H1 (cell line): ENCODE measurements at regions not wholly inside any gene's neighbourhood (a gene's known extent, or its start where the extent isn't known, plus 50 kb on each side); places are given as distances from the start of the nearest gene placed in this dataset.
"Not testable (repeated sequence)": the region's sequence is repeated elsewhere in the genome, so short reads cannot be mapped to it uniquely, and the experiment has no call there.

Experiments
- CTCF ChIA-PET: fragments of 300-600 bp; sonication (Branson Sonifier 250); formaldehyde crosslinking; loops from one replicate; lab custom pipeline; 2021; ENCODE audit not compliant: partially characterized antibody; lab: Charles Lee
- POLR2A ChIA-PET: fragments of 300-600 bp; sonication (Branson Sonifier 250); formaldehyde crosslinking; loops from one replicate; lab custom pipeline; 2021; ENCODE audit warnings: inconsistent platforms; ENCODE audit not compliant: partially characterized antibody; lab: Charles Lee
- DNase-seq, 2 experiments: peaks; one replicate each; pipeline versions ENCODE4 v3.0.0 to v3.0.0-alpha.2; 2010 to 2022; ENCODE audit warnings: low spot score in 2 of 2, low read depth in 1 of 2, mixed read lengths in 1 of 2
- FAIRE-seq: peaks from 2 replicates; lab custom pipeline; 2011; peaks lifted over from hg19 to GRCh38; lab: Jason Lieb, UNC
- H2AFZ ChIP-seq: 2 replicates; pipeline ENCODE4 v1.8.1; 2012; ENCODE audit warnings: low read length, inconsistent platforms
- H2AK5ac ChIP-seq: 2 replicates; pipeline ENCODE4 v1.6.1; 2013; ENCODE audit warnings: low read depth, low read length
- H2BK120ac ChIP-seq: replicated peaks from 2 replicates; pipeline ENCODE3; 2013; ENCODE audit warnings: low read depth, low read length, inconsistent platforms
- H2BK12ac ChIP-seq: 2 replicates; pipeline ENCODE4 v1.6.1; 2013; ENCODE audit warnings: low read depth, low read length
- H2BK15ac ChIP-seq: 2 replicates; pipeline ENCODE4 v1.6.1; 2013; ENCODE audit warnings: low read length
- H2BK20ac ChIP-seq: 2 replicates; pipeline ENCODE4 v1.6.1; 2013; ENCODE audit warnings: low read length
- H2BK5ac ChIP-seq: 2 replicates; pipeline ENCODE4 v1.6.1; 2013; ENCODE audit warnings: low read depth, low read length
- H3K14ac ChIP-seq: 2 replicates; pipeline ENCODE4 v1.6.1; 2013; ENCODE audit warnings: inconsistent platforms; ENCODE audit not compliant: insufficient read length
- H3K18ac ChIP-seq: 2 replicates; pipeline ENCODE4 v1.6.1; 2013; ENCODE audit warnings: low read length; ENCODE audit errors: extremely low read depth
- H3K23ac ChIP-seq: 2 replicates; pipeline ENCODE4 v1.6.1; 2013; ENCODE audit warnings: inconsistent platforms; ENCODE audit not compliant: insufficient read length
- H3K23me2 ChIP-seq: 2 replicates; pipeline ENCODE4 v1.6.1; 2013; ENCODE audit warnings: low read depth, low read length
- H3K27ac ChIP-seq: 2 replicates; pipeline ENCODE4 v1.6.1; 2011; ENCODE audit warnings: low read depth, low read length, inconsistent platforms
- H3K27me3 ChIP-seq, 4 experiments: replicated peaks in 1 of 4; 1 replicate in 1 of 4; 2 replicates in 3 of 4; pipeline versions ENCODE4 v1.6.1 to v1.8.1; 2011 to 2013; ENCODE audit warnings: low read length in 3 of 4, mild to moderate bottlenecking in 3 of 4, inconsistent platforms in 2 of 4, mixed read lengths in 2 of 4, moderate library complexity in 1 of 4; ENCODE audit not compliant: control insufficient read depth in 3 of 4, insufficient read depth in 3 of 4; ENCODE audit errors: extremely low read depth in 1 of 4
- H3K36me3 ChIP-seq, 4 experiments: 2 replicates each; pipeline versions ENCODE4 v1.6.1 to v1.8.1; 2011 to 2013; ENCODE audit warnings: mild to moderate bottlenecking in 4 of 4, low read length in 3 of 4, moderate library complexity in 2 of 4, control low read depth in 1 of 4, inconsistent platforms in 1 of 4; ENCODE audit not compliant: insufficient read depth in 4 of 4, control insufficient read depth in 2 of 4
- H3K4ac ChIP-seq: replicated peaks from 2 replicates; pipeline ENCODE3; 2013; ENCODE audit warnings: low read length, low read depth, mixed read lengths, inconsistent platforms; ENCODE audit not compliant: insufficient read length
- H3K4me1 ChIP-seq, 4 experiments: replicated peaks in 1 of 4; 1 replicate in 1 of 4; 2 replicates in 3 of 4; pipeline versions ENCODE4 v1.6.1 to v1.8.1; 2011 to 2013; ENCODE audit warnings: low read length in 3 of 4, inconsistent platforms in 2 of 4, mixed read lengths in 1 of 4; ENCODE audit not compliant: insufficient read depth in 4 of 4, control insufficient read depth in 3 of 4
- H3K4me2 ChIP-seq, 2 experiments: 2 replicates each; pipeline versions ENCODE4 v1.6.1 to v1.8.1; 2011 to 2013; ENCODE audit warnings: low read depth in 2 of 2, low read length in 2 of 2, control low read depth in 1 of 2, inconsistent platforms in 1 of 2, mild to moderate bottlenecking in 1 of 2; ENCODE audit not compliant: insufficient read depth in 1 of 2
- H3K4me3 ChIP-seq, 4 experiments: fragments of 200-600, 300-600 bp in 1 of 4; sonication (generic), shearing (Covaris generic), sonication (Bioruptor Twin) in 1 of 4; 2 replicates each; pipeline versions ENCODE4 v1.5.1 to v1.8.1; 2011 to 2016; ENCODE audit warnings: low read length in 4 of 4, low read depth in 3 of 4, control low read depth in 2 of 4, inconsistent platforms in 2 of 4, mild to moderate bottlenecking in 2 of 4, mixed read lengths in 1 of 4, moderate library complexity in 1 of 4; ENCODE audit not compliant: insufficient read depth in 2 of 4; ENCODE audit errors: extremely low read depth in 1 of 4
- H3K56ac ChIP-seq: replicated peaks from 2 replicates; pipeline ENCODE3; 2013; ENCODE audit warnings: low read depth, mild to moderate bottlenecking, mixed read lengths, low read length, inconsistent platforms; ENCODE audit not compliant: insufficient read length
- H3K79me1 ChIP-seq: 2 replicates; pipeline ENCODE4 v1.6.1; 2013; ENCODE audit warnings: low read depth, low read length, control low read depth
- H3K79me2 ChIP-seq, 2 experiments: 2 replicates each; pipeline versions ENCODE4 v1.6.1 to v1.8.1; 2012 to 2013; ENCODE audit warnings: low read length in 2 of 2, mild to moderate bottlenecking in 2 of 2, inconsistent platforms in 1 of 2; ENCODE audit not compliant: insufficient read depth in 2 of 2, control insufficient read depth in 1 of 2
- H3K9ac ChIP-seq, 4 experiments: replicated peaks in 1 of 4; 1 replicate in 1 of 4; 2 replicates in 3 of 4; pipeline versions ENCODE4 v1.6.1 to v1.8.1; 2011 to 2013; ENCODE audit warnings: low read depth in 3 of 4, low read length in 3 of 4, control low read depth in 2 of 4, mild to moderate bottlenecking in 2 of 4, moderate library complexity in 2 of 4, inconsistent platforms in 1 of 4; ENCODE audit errors: extremely low read depth in 1 of 4
- H3K9me3 ChIP-seq, 2 experiments: 2 replicates each; pipeline versions ENCODE4 v1.6.1 to v1.8.1; 2012 to 2013; ENCODE audit warnings: mild to moderate bottlenecking in 2 of 2, moderate library complexity in 2 of 2, control low read depth in 1 of 2, inconsistent platforms in 1 of 2, low read depth in 1 of 2, low read length in 1 of 2, mixed read lengths in 1 of 2; ENCODE audit not compliant: insufficient read depth in 2 of 2
- H4K20me1 ChIP-seq, 2 experiments: replicated peaks in 1 of 2; 2 replicates each; pipeline versions ENCODE3 to v1.8.1; 2011 to 2013; ENCODE audit warnings: inconsistent platforms in 2 of 2, low read length in 2 of 2, mild to moderate bottlenecking in 1 of 2; ENCODE audit not compliant: insufficient read depth in 2 of 2, control insufficient read depth in 1 of 2
- H4K5ac ChIP-seq: 2 replicates; pipeline ENCODE4 v1.6.1; 2013; ENCODE audit warnings: low read length, low read depth, mixed read lengths, inconsistent platforms; ENCODE audit not compliant: insufficient read length
- H4K8ac ChIP-seq: 2 replicates; pipeline ENCODE4 v1.8.0; 2013; ENCODE audit warnings: mild to moderate bottlenecking, moderate library complexity, low read length, inconsistent platforms; ENCODE audit not compliant: insufficient read depth; ENCODE audit errors: extremely low read depth
- H4K91ac ChIP-seq: replicated peaks from 2 replicates; pipeline ENCODE3; 2013; ENCODE audit warnings: low read length, mixed read lengths, inconsistent platforms; ENCODE audit not compliant: insufficient read length
- WGBS, 2 experiments: shearing (Covaris generic) in 1 of 2; methylation state at CpG; one replicate each; pipeline versions ENCODE4 v1.1.6 to v1.1.7; 2013 to 2015; ENCODE audit warnings: low lambda C conversion rate in 2 of 2, mixed read lengths in 2 of 2, inconsistent platforms in 1 of 2, low coverage in 1 of 2, missing lambda C conversion rate in 1 of 2; ENCODE audit not compliant: insufficient replicate concordance in 2 of 2, insufficient coverage in 1 of 2, insufficient read length in 1 of 2; ENCODE audit errors: extremely low coverage in 1 of 2, missing lambda C conversion rate in 1 of 2; 5-methylcytosine and 5-hydroxymethylcytosine counted together

DNA sequence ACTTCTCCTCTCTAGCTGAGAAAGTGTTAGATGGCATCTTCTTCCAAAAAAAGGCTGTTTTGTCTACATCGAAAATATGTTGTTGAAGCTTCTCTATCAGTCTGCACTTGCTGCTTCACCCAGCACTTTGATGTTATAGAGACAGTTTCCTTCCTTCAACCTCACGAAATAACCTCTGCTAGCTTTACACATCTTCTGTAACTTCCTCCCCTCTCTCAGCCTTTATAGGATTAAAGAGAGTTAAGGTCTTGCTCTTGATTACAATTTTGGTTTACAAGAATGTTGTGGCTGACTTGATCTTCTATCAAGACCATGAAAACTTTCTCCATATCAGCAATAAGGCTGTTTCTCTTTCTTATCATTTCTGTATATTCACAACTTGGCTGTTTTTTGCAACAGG, 162.4 kb upstream of the OR4C13 start:
- not testable (repeated sequence) for FAIRE-seq

DNA sequence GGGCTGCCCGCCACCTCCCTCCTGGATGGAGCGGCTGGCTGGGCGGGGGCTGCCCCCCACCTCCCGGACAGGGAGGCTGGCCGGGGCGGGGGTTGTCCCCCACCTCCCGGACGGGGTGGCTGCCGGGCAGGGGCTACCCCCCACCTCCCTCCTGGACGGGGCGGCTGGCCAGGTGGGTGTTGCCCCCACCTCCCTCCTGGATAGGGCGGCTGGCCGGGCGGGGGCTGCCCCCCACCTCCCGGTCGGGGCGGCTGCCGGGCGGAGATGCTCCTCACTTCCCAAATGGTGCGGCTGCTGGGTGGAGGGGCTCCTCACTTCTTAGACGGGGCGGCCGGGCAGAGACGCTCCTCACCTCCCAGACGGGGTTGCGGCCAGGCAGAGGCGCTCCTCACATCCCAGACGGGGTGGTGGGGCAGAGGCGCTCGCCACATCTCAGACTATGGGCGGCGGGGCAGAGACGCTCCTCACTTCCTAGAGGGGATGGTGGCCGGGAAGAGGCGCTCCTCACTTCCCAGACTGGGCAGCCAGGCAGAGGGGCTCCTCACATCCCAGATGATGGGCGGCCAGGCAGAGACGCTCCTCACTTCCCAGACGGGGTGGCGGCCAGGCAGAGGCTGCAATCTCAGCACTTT, 153.9 kb upstream of the OR4C13 start:
- H3K56ac ChIP-seq, H3K79me2 ChIP-seq, H3K23ac ChIP-seq, H3K9ac ChIP-seq, H3K4ac ChIP-seq, H2BK12ac ChIP-seq, H2AK5ac ChIP-seq, POLR2A ChIA-PET, H4K20me1 ChIP-seq, H3K27ac ChIP-seq, H3K79me1 ChIP-seq, H3K4me1 ChIP-seq, FAIRE-seq, H3K18ac ChIP-seq, H3K14ac ChIP-seq, H3K36me3 ChIP-seq, H3K4me3 ChIP-seq, H4K8ac ChIP-seq, H2AFZ ChIP-seq, H4K91ac ChIP-seq, CTCF ChIA-PET, H2BK15ac ChIP-seq, H2BK20ac ChIP-seq, DNase-seq, H4K5ac ChIP-seq, H3K4me2 ChIP-seq, H3K23me2 ChIP-seq, H2BK5ac ChIP-seq, H3K27me3 ChIP-seq, H2BK120ac ChIP-seq: not testable (repeated sequence)
- H3K9me3 ChIP-seq, result peaks cover 19 to 34% of the 10 kb centered on the region in 2 experiments
- 90% methylated on average over 2 of the region's 39 CpGs; no CpG with 5 or more reads in 1 of the 2 experiments for WGBS, 2 experiments

More for the DNA sequence above, 162.4 kb upstream of the OR4C13 start:
- H3K4me1 ChIP-seq, H4K5ac ChIP-seq, H2BK120ac ChIP-seq, H3K9ac ChIP-seq, H3K18ac ChIP-seq, H3K14ac ChIP-seq, H3K56ac ChIP-seq, H3K36me3 ChIP-seq, DNase-seq, H2AFZ ChIP-seq, H4K20me1 ChIP-seq, H3K79me1 ChIP-seq, H4K91ac ChIP-seq, H3K23ac ChIP-seq, CTCF ChIA-PET, H3K4me2 ChIP-seq, H3K23me2 ChIP-seq, H2BK12ac ChIP-seq, H3K4me3 ChIP-seq, POLR2A ChIA-PET, H3K4ac ChIP-seq, H2BK20ac ChIP-seq, H4K8ac ChIP-seq, H2BK5ac ChIP-seq, H2BK15ac ChIP-seq, H3K27me3 ChIP-seq, H3K27ac ChIP-seq, H2AK5ac ChIP-seq, H3K79me2 ChIP-seq: not testable (repeated sequence)
- peaks cover 11 to 16% of the 10 kb centered on the region in 2 experiments; a peak in 3 of 4 replicates for H3K9me3 ChIP-seq
- 47% methylated on average over 2 of the region's 2 CpGs; no CpG with 5 or more reads in 1 of the 2 experiments for WGBS, 2 experiments
